SU-DHL-6 (cell line): ENCODE measurements at regions not wholly inside any gene's neighbourhood (a gene's known extent, or its start where the extent isn't known, plus 50 kb on each side); places are given as distances from the start of the nearest gene placed in this dataset.

ENCODE experiments used
- H2AFZ ChIP-seq: fragments of 200-600 bp; sonication (generic); 2 replicates; pipeline ENCODE4 v1.6.1; 2014; ENCODE audit warnings: low read depth, mild to moderate bottlenecking, moderate library complexity, mixed read lengths, antibody characterized with exemption, low read length; ENCODE audit not compliant: severe bottlenecking
- H3F3A ChIP-seq: fragments of 200-600 bp; shearing (Covaris generic); 2 replicates; pipeline ENCODE4 v1.6.0; 2016; ENCODE audit warnings: antibody characterized with exemption, mild to moderate bottlenecking; ENCODE audit not compliant: insufficient read depth
- H3K27ac ChIP-seq: fragments of 200-600 bp; sonication (generic); 2 replicates; pipeline ENCODE4 v1.5.1; 2016; ENCODE audit warnings: low read depth, mild to moderate bottlenecking, low read length, moderate library complexity, mixed read lengths
- H3K27me3 ChIP-seq: fragments of 200-600 bp; sonication (generic), shearing (Covaris generic); 2 replicates; pipeline ENCODE4 v1.6.0; 2014; ENCODE audit warnings: mild to moderate bottlenecking, low read length
- H3K36me3 ChIP-seq: fragments of 200-600 bp; sonication (generic); 2 replicates; pipeline ENCODE4 v1.6.1; 2014; ENCODE audit warnings: mild to moderate bottlenecking, low read length, mixed read lengths
- H3K4me2 ChIP-seq: fragments of 300-600, 200-600 bp; shearing (Covaris generic), sonication (generic); 2 replicates; pipeline ENCODE4 v1.6.0; 2014; ENCODE audit warnings: low read length, low read depth, mild to moderate bottlenecking; ENCODE audit not compliant: poor library complexity, severe bottlenecking
- H3K4me3 ChIP-seq: fragments of 200-600 bp; sonication (generic); 2 replicates; pipeline ENCODE4 v1.5.1; 2014; ENCODE audit warnings: antibody characterized with exemption, low read length, mild to moderate bottlenecking, mixed read lengths; ENCODE audit not compliant: insufficient read depth, poor library complexity, severe bottlenecking
- H3K79me2 ChIP-seq: fragments of 200-600 bp; sonication (generic); 2 replicates; pipeline ENCODE4 v1.6.1; 2014; ENCODE audit warnings: mild to moderate bottlenecking, low read length, moderate library complexity; ENCODE audit not compliant: insufficient read depth
- H3K9ac ChIP-seq: fragments of 200-600 bp; sonication (generic); 2 replicates; pipeline ENCODE4 v1.7.0; 2014; ENCODE audit warnings: mild to moderate bottlenecking, low read length
- H3K9me2 ChIP-seq: fragments of 200-600 bp; sonication (generic); replicated peaks from 2 replicates; pipeline ENCODE4 v1.6.1; 2014; ENCODE audit warnings: low read length; ENCODE audit not compliant: insufficient read depth
- H3K9me3 ChIP-seq: fragments of 200-600 bp; sonication (generic); 2 replicates; pipeline ENCODE4 v1.6.1; 2014; ENCODE audit warnings: low read length, mixed read lengths; ENCODE audit not compliant: insufficient read depth
- H4K20me1 ChIP-seq: fragments of 200-600 bp; sonication (generic); 2 replicates; pipeline ENCODE4 v1.6.1; 2014; ENCODE audit warnings: low read depth, mild to moderate bottlenecking, antibody characterized with exemption, low read length, moderate library complexity, mixed read lengths
- CTCF ChIP-seq: fragments of 200-600 bp; sonication (generic); IDR thresholded peaks from one replicate; pipeline ENCODE4 v1.5.1; 2017; ENCODE audit warnings: antibody characterized with exemption, mild to moderate bottlenecking, low read length, moderate library complexity; ENCODE audit not compliant: insufficient read depth, poor library complexity, severe bottlenecking
- EZH2phosphoT487 ChIP-seq: fragments of 200-600 bp; sonication (generic), shearing (Covaris generic); conservative IDR thresholded peaks from 2 replicates; pipeline ENCODE4 v1.6.1; 2018; ENCODE audit warnings: mild to moderate bottlenecking, antibody characterized with exemption, low read length, moderate library complexity, mixed read lengths

- no peak overlapping the region for H3K4me3 ChIP-seq
These were observed 364.8 kb downstream of the TNS3 start for GRCh38 chr7:47217086-47217485.

GRCh38 chr7:47216439-47216838 lies 365.5 kb downstream of the TNS3 start:
- no peaks in the 10 kb centered on the region for H3K9me3 ChIP-seq
- H3K4me3 ChIP-seq: no peak overlapping the region
- no peak for TF ChIP-seq CTCF
- no peak for TF ChIP-seq EZH2phosphoT487
- no peaks in the 10 kb centered on the region for H4K20me1 ChIP-seq
- H3F3A ChIP-seq: no peaks in the 10 kb centered on the region
- H3K9ac ChIP-seq: no peak overlapping the region
- no peaks in the 10 kb centered on the region for H3K9me2 ChIP-seq
- H3K79me2 ChIP-seq: no peaks in the 10 kb centered on the region
- no peak overlapping the region for H3K4me2 ChIP-seq
- H3K27ac ChIP-seq: no peak overlapping the region
- H3K27me3 ChIP-seq: no peaks in the 10 kb centered on the region
- H3K36me3 ChIP-seq: no peaks in the 10 kb centered on the region
- no peak overlapping the region for H2AFZ ChIP-seq

More at GRCh38 chr7:47217086-47217485, 364.8 kb downstream of the TNS3 start:
- no peaks in the 10 kb centered on the region for H3K9me3 ChIP-seq
- H3F3A ChIP-seq: no peaks in the 10 kb centered on the region
- H3K27ac ChIP-seq: no peak overlapping the region
- no peak overlapping the region for H3K4me2 ChIP-seq
- TF ChIP-seq EZH2phosphoT487 (no peak), CTCF (no peak)
- H3K9me2 ChIP-seq: no peaks in the 10 kb centered on the region
- no peaks in the 10 kb centered on the region for H3K79me2 ChIP-seq
- no peaks in the 10 kb centered on the region for H3K36me3 ChIP-seq
- no peaks in the 10 kb centered on the region for H3K27me3 ChIP-seq
- no peaks in the 10 kb centered on the region for H4K20me1 ChIP-seq
- no peak overlapping the region for H3K9ac ChIP-seq
- H2AFZ ChIP-seq: no peak overlapping the region

GRCh38 chr7:47215640-47216039 lies 366.3 kb downstream of the TNS3 start:
- H3K4me3 ChIP-seq: no peak overlapping the region
- no peaks in the 10 kb centered on the region for H4K20me1 ChIP-seq
- no peak overlapping the region for H2AFZ ChIP-seq
- no peaks in the 10 kb centered on the region for H3K79me2 ChIP-seq
- no peak overlapping the region for H3K9ac ChIP-seq
- H3K4me2 ChIP-seq: no peak overlapping the region
- TF ChIP-seq CTCF (no peak), EZH2phosphoT487 (no peak)
- H3K27me3 ChIP-seq: no peaks in the 10 kb centered on the region
- no peak overlapping the region for H3K27ac ChIP-seq
- H3K36me3 ChIP-seq: no peaks in the 10 kb centered on the region
- H3K9me3 ChIP-seq: no peaks in the 10 kb centered on the region
- no peaks in the 10 kb centered on the region for H3K9me2 ChIP-seq
- H3F3A ChIP-seq: no peaks in the 10 kb centered on the region

GRCh38 chr7:47215049-47215448 lies 366.9 kb downstream of the TNS3 start:
- Histone ChIP-seq H3K79me2 (no peaks in the 10 kb centered on the region), H3F3A (no peaks in the 10 kb centered on the region), H2AFZ (no peak overlapping the region), H3K4me2 (no peak overlapping the region), H3K27ac (no peak overlapping the region), H4K20me1 (no peaks in the 10 kb centered on the region), H3K9me2 (no peaks in the 10 kb centered on the region), H3K9me3 (no peaks in the 10 kb centered on the region), H3K36me3 (no peaks in the 10 kb centered on the region), H3K27me3 (no peaks in the 10 kb centered on the region), H3K4me3 (no peak overlapping the region), H3K9ac (no peak overlapping the region)
- TF ChIP-seq CTCF (no peak), EZH2phosphoT487 (no peak)
